ENCODE measurements at regions not wholly inside any gene's neighbourhood (a gene's known extent, or its start where the extent isn't known, plus 50 kb on each side); places are given as distances from the start of the nearest gene placed in this dataset.

- CTCF ChIA-PET (ENCODE audit: unreplicated experiment), result no interaction called here
- no peak overlapping the region for H2AFZ ChIP-seq (ENCODE audit: low read length)
- H3K36me3 ChIP-seq (ENCODE audit: insufficient read depth, low read length), result no peaks in the 10 kb centered on the region
- H4K20me1 ChIP-seq (ENCODE audit: insufficient read depth, low read length), result no peaks in the 10 kb centered on the region
- POLR2A ChIA-PET, result no interaction called here
- intact Hi-C loops (cut with micrococcal nuclease; ENCODE audit: unreplicated experiment), result loop anchor here (5.0 kb wide), 1 partner anchor 331 kb away; no protein-coding TSS in a partner anchor
- H3K4me1 ChIP-seq (ENCODE audit: insufficient read depth, low read length, poor library complexity, severe bottlenecking), result no peaks in the 10 kb centered on the region
- no peak overlapping the region for H3K27ac ChIP-seq (ENCODE audit: low read depth, low read length, poor library complexity, severe bottlenecking)
- no peaks in the 10 kb centered on the region for H3K9me3 ChIP-seq (ENCODE audit: low read length)
- no peak overlapping the region for H3K4me2 ChIP-seq (ENCODE audit: low read length)
- TF ChIP-seq EZH2phosphoT487 (IDR thresholded peaks at IDR 0.05; ENCODE audit: borderline replicate concordance, low read depth, low read length) (no peak), CTCF (conservative IDR thresholded peaks at IDR 0.05; ENCODE audit: low read length) (no peak)
- H3K4me3 ChIP-seq (ENCODE audit: low read depth, low read length, poor library complexity, severe bottlenecking), result no peak overlapping the region
- BruUV-seq (replicated peaks), result no TSS peak
- H3K79me2 ChIP-seq (ENCODE audit: insufficient read depth, low read depth, low read length), result no peaks in the 10 kb centered on the region
- H3K9me2 ChIP-seq (ENCODE audit: insufficient read depth, low read length), result no peaks in the 10 kb centered on the region
- no peak for DNase-seq (ENCODE audit: low spot score)
These were observed 501.4 kb upstream of the USP24 start for GRCh38 chr1:55716610-55717009.

GRCh38 chr1:55716151-55716550 is 501.0 kb upstream of the USP24 start:
- Histone ChIP-seq H3K36me3 (ENCODE audit: insufficient read depth, low read length) (no peaks in the 10 kb centered on the region), H3K9me2 (ENCODE audit: insufficient read depth, low read length) (no peaks in the 10 kb centered on the region), H3K27ac (ENCODE audit: low read depth, low read length, poor library complexity, severe bottlenecking) (no peak overlapping the region), H2AFZ (ENCODE audit: low read length) (no peak overlapping the region), H3K79me2 (ENCODE audit: insufficient read depth, low read depth, low read length) (no peaks in the 10 kb centered on the region), H3K4me3 (ENCODE audit: low read depth, low read length, poor library complexity, severe bottlenecking) (no peak overlapping the region), H4K20me1 (ENCODE audit: insufficient read depth, low read length) (no peaks in the 10 kb centered on the region), H3K9me3 (ENCODE audit: low read length) (no peaks in the 10 kb centered on the region), H3K4me1 (ENCODE audit: insufficient read depth, low read length, poor library complexity, severe bottlenecking) (no peaks in the 10 kb centered on the region), H3K4me2 (ENCODE audit: low read length) (no peak overlapping the region)
- no peak for DNase-seq (ENCODE audit: low spot score)
- BruUV-seq (replicated peaks), result no TSS peak
- TF ChIP-seq CTCF (conservative IDR thresholded peaks at IDR 0.05; ENCODE audit: low read length) (no peak), EZH2phosphoT487 (IDR thresholded peaks at IDR 0.05; ENCODE audit: borderline replicate concordance, low read depth, low read length) (no peak)
- POLR2A ChIA-PET, result no interaction called here
- intact Hi-C loops (cut with micrococcal nuclease; ENCODE audit: unreplicated experiment), result loop anchor here (5.0 kb wide), 1 partner anchor 331 kb away; no protein-coding TSS in a partner anchor
- CTCF ChIA-PET (ENCODE audit: unreplicated experiment), result no interaction called here

GRCh38 chr1:55714230-55714629 is 499.1 kb upstream of the USP24 start:
- H3K4me2 ChIP-seq (ENCODE audit: low read length), result no peak overlapping the region
- no peaks in the 10 kb centered on the region for H3K79me2 ChIP-seq (ENCODE audit: insufficient read depth, low read depth, low read length)
- no peaks in the 10 kb centered on the region for H3K9me2 ChIP-seq (ENCODE audit: insufficient read depth, low read length)
- no peak overlapping the region for H2AFZ ChIP-seq (ENCODE audit: low read length)
- no peaks in the 10 kb centered on the region for H3K4me1 ChIP-seq (ENCODE audit: insufficient read depth, low read length, poor library complexity, severe bottlenecking)
- intact Hi-C loops (cut with micrococcal nuclease; ENCODE audit: unreplicated experiment), result no loop called here
- H3K4me3 ChIP-seq (ENCODE audit: low read depth, low read length, poor library complexity, severe bottlenecking), result no peak overlapping the region
- BruUV-seq (replicated peaks), result no TSS peak
- no peak for TF ChIP-seq EZH2phosphoT487 (IDR thresholded peaks at IDR 0.05; ENCODE audit: borderline replicate concordance, low read depth, low read length)
- TF ChIP-seq CTCF (conservative IDR thresholded peaks at IDR 0.05; ENCODE audit: low read length), result no peak
- no peaks in the 10 kb centered on the region for H3K36me3 ChIP-seq (ENCODE audit: insufficient read depth, low read length)
- no peak for DNase-seq (ENCODE audit: low spot score)
- ChIA-PET POLR2A (no interaction called here), CTCF (ENCODE audit: unreplicated experiment) (no interaction called here)
- no peaks in the 10 kb centered on the region for H3K9me3 ChIP-seq (ENCODE audit: low read length)
- H4K20me1 ChIP-seq (ENCODE audit: insufficient read depth, low read length), result no peaks in the 10 kb centered on the region
- H3K27ac ChIP-seq (ENCODE audit: low read depth, low read length, poor library complexity, severe bottlenecking), result no peak overlapping the region
